Tibial nerve (tissue), 4 donors: ENCODE measurements at regions not wholly inside any gene's neighbourhood (a gene's known extent, or its start where the extent isn't known, plus 50 kb on each side); places are given as distances from the start of the nearest gene placed in this dataset.

Experiments used
- DNase-seq, 2 donors: peaks; one replicate each; pipeline ENCODE4 v3.0.0-alpha.2; 2019; ENCODE audit warnings: low spot score in 2 of 2
- H3K27ac ChIP-seq, 4 donors: fragments of 200-600 bp; sonication (generic) in 3 of 4; one replicate each; pipeline ENCODE4 v1.5.1; 2017 to 2019; ENCODE audit warnings: mild to moderate bottlenecking in 1 of 4
- H3K27me3 ChIP-seq, 2 donors: fragments of 200-600 bp; sonication (generic) in 1 of 2; one replicate each; pipeline versions ENCODE4 v1.5.1 to v1.6.0; 2017 to 2019
- H3K36me3 ChIP-seq, 3 donors: fragments of 200-600 bp; sonication (generic); one replicate each; pipeline ENCODE4 v1.5.1; 2018 to 2019
- H3K4me1 ChIP-seq, 4 donors: fragments of 200-600 bp; sonication (generic) in 3 of 4; one replicate each; pipeline ENCODE4 v1.5.1; 2017 to 2019
- H3K4me3 ChIP-seq, 4 donors: fragments of 200-600 bp; sonication (generic) in 3 of 4; one replicate each; pipeline ENCODE4 v1.5.1; 2017 to 2019; ENCODE audit warnings: mild to moderate bottlenecking in 1 of 4, moderate library complexity in 1 of 4
- H3K9me3 ChIP-seq, 4 donors: fragments of 200-600 bp; sonication (generic) in 3 of 4; one replicate each; pipeline ENCODE4 v1.5.1; 2017 to 2019
- CTCF ChIP-seq, 5 experiments: fragments of 200-600 bp in 3 of 5; fragments of 450-650 bp in 2 of 5; sonication (generic) in 3 of 5; IDR thresholded peaks; one replicate each; pipeline ENCODE4 v1.5.1; 2016 to 2019; ENCODE audit warnings: antibody characterized with exemption in 5 of 5, mild to moderate bottlenecking in 3 of 5, moderate library complexity in 2 of 5
- EP300 ChIP-seq, 2 donors: sonication (generic); formaldehyde crosslinking; IDR thresholded peaks; one replicate each; pipeline ENCODE4 v1.6.1; 2017; ENCODE audit warnings: antibody characterized with exemption in 2 of 2, mild to moderate bottlenecking in 1 of 2
- POLR2A ChIP-seq, 2 donors: fragments of 450-650 bp; IDR thresholded peaks; one replicate each; pipeline ENCODE4 v1.6.1; 2017; ENCODE audit warnings: antibody characterized with exemption in 2 of 2, mild to moderate bottlenecking in 2 of 2, moderate library complexity in 2 of 2
- WGBS, 2 donors: methylation state at CpG; one replicate each; pipeline ENCODE4 v1.1.5; 2018; 5-methylcytosine and 5-hydroxymethylcytosine counted together

- WGBS, 2 donors = 59 to 98% methylated on average over 2 of the region's 2 CpGs
- Histone ChIP-seq H3K9me3 (no peaks in the 10 kb centered on the region), H3K27me3 (no peaks in the 10 kb centered on the region), H3K27ac (no peak overlapping the region), H3K4me1 (no peaks in the 10 kb centered on the region), H3K36me3 (no peaks in the 10 kb centered on the region), H3K4me3 (no peak overlapping the region)
- no peak for DNase-seq
- TF ChIP-seq POLR2A (IDR thresholded peaks at IDR 0.05) (no peak), EP300 (IDR thresholded peaks at IDR 0.05) (no peak), CTCF (IDR thresholded peaks at IDR 0.05) (no peak)
Measured at GRCh38 chr6:90729057-90729456, 142.2 kb upstream of the MAP3K7 start.

- Histone ChIP-seq H3K4me1 (no peaks in the 10 kb centered on the region), H3K27ac (no peak overlapping the region), H3K9me3 (no peaks in the 10 kb centered on the region), H3K4me3 (no peak overlapping the region), H3K27me3 (no peaks in the 10 kb centered on the region), H3K36me3 (no peaks in the 10 kb centered on the region)
- TF ChIP-seq CTCF (IDR thresholded peaks at IDR 0.05) (no peak), EP300 (IDR thresholded peaks at IDR 0.05) (no peak), POLR2A (IDR thresholded peaks at IDR 0.05) (no peak)
- WGBS, 2 donors = 79 to 87% methylated on average over 2 of the region's 2 CpGs
- no peak for DNase-seq
Measured at GRCh38 chr6:90722648-90723047, 135.8 kb upstream of the MAP3K7 start.

GRCh38 chr6:90720404-90720803, 133.5 kb upstream of the MAP3K7 start:
- no peaks in the 10 kb centered on the region for H3K9me3 ChIP-seq
- no peaks in the 10 kb centered on the region for H3K27me3 ChIP-seq
- H3K27ac ChIP-seq = no peak overlapping the region
- TF ChIP-seq EP300 (IDR thresholded peaks at IDR 0.05) = no peak
- TF ChIP-seq POLR2A (IDR thresholded peaks at IDR 0.05) = no peak
- no peak for TF ChIP-seq CTCF (IDR thresholded peaks at IDR 0.05)
- WGBS, 2 donors = 46 to 50% methylated on average over 1 of the region's 1 CpG
- no peaks in the 10 kb centered on the region for H3K36me3 ChIP-seq
- H3K4me3 ChIP-seq = no peak overlapping the region
- no peak for DNase-seq
- H3K4me1 ChIP-seq = no peaks in the 10 kb centered on the region

GRCh38 chr6:90719321-90720195, 132.7 kb upstream of the MAP3K7 start:
- Histone ChIP-seq H3K9me3 (no peaks in the 10 kb centered on the region), H3K27me3 (no peaks in the 10 kb centered on the region), H3K4me1 (no peaks in the 10 kb centered on the region), H3K27ac (no peak overlapping the region), H3K36me3 (no peaks in the 10 kb centered on the region), H3K4me3 (no peak overlapping the region)
- TF ChIP-seq EP300 (IDR thresholded peaks at IDR 0.05) (no peak), CTCF (IDR thresholded peaks at IDR 0.05) (no peak), POLR2A (IDR thresholded peaks at IDR 0.05) (no peak)
- 52 to 62% methylated on average over 3 of the region's 3 CpGs for WGBS, 2 donors
- no peak for DNase-seq

GRCh38 chr6:90716376-90716775, 129.5 kb upstream of the MAP3K7 start:
- Histone ChIP-seq H3K36me3 (no peaks in the 10 kb centered on the region), H3K27ac (no peak overlapping the region), H3K27me3 (no peaks in the 10 kb centered on the region), H3K4me1 (no peaks in the 10 kb centered on the region), H3K9me3 (no peaks in the 10 kb centered on the region), H3K4me3 (no peak overlapping the region)
- DNase-seq = no peak
- WGBS, 2 donors = 26 to 29% methylated on average over 1 of the region's 1 CpG
- TF ChIP-seq EP300 (IDR thresholded peaks at IDR 0.05) (no peak), POLR2A (IDR thresholded peaks at IDR 0.05) (no peak), CTCF (IDR thresholded peaks at IDR 0.05) (no peak)
